Kidney (tissue), 13 donors: ENCODE measurements at regions not wholly inside any gene's neighbourhood (a gene's known extent, or its start where the extent isn't known, plus 50 kb on each side); places are given as distances from the start of the nearest gene placed in this dataset.
"Not testable (repeated sequence)": the region's sequence is repeated elsewhere in the genome, so short reads cannot be mapped to it uniquely, and the experiment has no call there.

Source experiments
- DNase-seq, 5 donors: peaks; one replicate each; pipeline ENCODE4 v3.0.0-alpha.2; 2013 to 2020
- FAIRE-seq: peaks from 2 replicates; lab custom pipeline; 2012; peaks lifted over from hg19 to GRCh38; lab: Jason Lieb, UNC
- H3K27ac ChIP-seq, 2 donors: one replicate each; pipeline ENCODE4 v1.7.0; 2013; ENCODE audit warnings: low read depth in 2 of 2, low read length in 2 of 2, inconsistent platforms in 1 of 2
- H3K27me3 ChIP-seq: one replicate; pipeline ENCODE4 v1.7.1; 2013; ENCODE audit warnings: low read length, inconsistent platforms; ENCODE audit not compliant: control insufficient read depth, insufficient read depth
- H3K36me3 ChIP-seq, 3 donors: one replicate each; pipeline versions ENCODE4 v1.7.0 to v1.7.1; 2013; ENCODE audit warnings: low read length in 3 of 3, control low read depth in 1 of 3, inconsistent platforms in 1 of 3; ENCODE audit not compliant: insufficient read depth in 3 of 3, control insufficient read depth in 2 of 3
- H3K4me1 ChIP-seq, 3 donors: one replicate each; pipeline versions ENCODE4 v1.7.0 to v1.7.1; 2013; ENCODE audit warnings: low read length in 3 of 3, inconsistent platforms in 1 of 3, low read depth in 1 of 3; ENCODE audit not compliant: control insufficient read depth in 2 of 3, insufficient read depth in 2 of 3
- H3K4me3 ChIP-seq, 3 donors: one replicate each; pipeline versions ENCODE4 v1.7.0 to v1.8.1; 2013; ENCODE audit warnings: low read length in 3 of 3, control low read depth in 1 of 3, inconsistent platforms in 1 of 3
- H3K9ac ChIP-seq, 3 donors: one replicate each; pipeline versions ENCODE4 v1.7.0 to v1.7.1; 2013; ENCODE audit warnings: low read length in 3 of 3, control low read depth in 1 of 3, inconsistent platforms in 1 of 3
- H3K9me3 ChIP-seq, 3 donors: one replicate each; pipeline versions ENCODE4 v1.7.0 to v1.7.1; 2013; ENCODE audit warnings: low read length in 3 of 3, control low read depth in 1 of 3, inconsistent platforms in 1 of 3; ENCODE audit not compliant: control insufficient read depth in 2 of 3, insufficient read depth in 1 of 3
- CTCF ChIP-seq: IDR thresholded peaks from 3 replicates; pipeline ENCODE4 v1.5.1; 2012; ENCODE audit warnings: mild to moderate bottlenecking, moderate library complexity, borderline replicate concordance; ENCODE audit not compliant: insufficient read depth; ENCODE audit errors: extremely low read depth
- intact Hi-C: fragments of 100-400 bp; cut with DNase I; formaldehyde crosslinking; loops from one replicate; pipeline ENCODE4 v1.11.1; 2022
- donor health status: control.
- donor health status: control.
- donor health status: control.
- donor health status: control.
- donor health status: control.
- donor health status: DM: yes; HTN: yes; CAD: no.
- donor health status: Normal renal cell carcinoma (clear cell type).

- DNase-seq (no peak), FAIRE-seq (no peak)
- Histone ChIP-seq H3K27me3 (no peaks in the 10 kb centered on the region), H3K9ac (no peak overlapping the region), H3K4me1 (no peaks in the 10 kb centered on the region), H3K9me3 (no peaks in the 10 kb centered on the region), H3K4me3 (no peak overlapping the region), H3K36me3 (no peaks in the 10 kb centered on the region), H3K27ac (no peak overlapping the region)
- TF ChIP-seq CTCF = no peak
- intact Hi-C loops = no loop called here
Observed at GRCh38 chrY:3045048-3045447, 109.9 kb downstream of the ZFY start.

- H3K36me3 ChIP-seq, FAIRE-seq, intact Hi-C loops, H3K27ac ChIP-seq, H3K27me3 ChIP-seq, DNase-seq, H3K9me3 ChIP-seq, H3K4me1 ChIP-seq, H3K9ac ChIP-seq, H3K4me3 ChIP-seq: not testable (repeated sequence)
Observed at GRCh38 chrY:3055496-3055895, 120.3 kb downstream of the ZFY start.

- H3K36me3 ChIP-seq, intact Hi-C loops, H3K27me3 ChIP-seq, DNase-seq, H3K4me3 ChIP-seq, H3K9ac ChIP-seq, H3K9me3 ChIP-seq, H3K27ac ChIP-seq, H3K4me1 ChIP-seq, FAIRE-seq: not testable (repeated sequence)
Observed at GRCh38 chrY:3058342-3058741, 123.2 kb downstream of the ZFY start.

GRCh38 chrY:3060671-3061070 lies 125.5 kb downstream of the ZFY start:
- H3K36me3 ChIP-seq, H3K9me3 ChIP-seq, H3K4me1 ChIP-seq, H3K9ac ChIP-seq, H3K4me3 ChIP-seq, DNase-seq, H3K27me3 ChIP-seq, intact Hi-C loops, H3K27ac ChIP-seq, FAIRE-seq: not testable (repeated sequence)

GRCh38 chrY:3088149-3088548 lies 153.0 kb downstream of the ZFY start:
- H3K4me1 ChIP-seq, H3K27ac ChIP-seq, intact Hi-C loops, H3K27me3 ChIP-seq, H3K9me3 ChIP-seq, H3K36me3 ChIP-seq, FAIRE-seq, DNase-seq, H3K4me3 ChIP-seq, H3K9ac ChIP-seq: not testable (repeated sequence)

GRCh38 chrY:3108674-3109073 lies 173.5 kb downstream of the ZFY start:
- H3K4me3 ChIP-seq, H3K27me3 ChIP-seq, H3K36me3 ChIP-seq, H3K4me1 ChIP-seq, DNase-seq, FAIRE-seq, intact Hi-C loops, H3K27ac ChIP-seq, H3K9ac ChIP-seq, H3K9me3 ChIP-seq: not testable (repeated sequence)

- FAIRE-seq, intact Hi-C loops: not testable (repeated sequence)
Observed at GRCh38 chrY:3120234-3120633, 185.1 kb downstream of the ZFY start.

GRCh38 chrY:3120716-3121115 lies 185.5 kb downstream of the ZFY start:
- DNase-seq, H3K9me3 ChIP-seq, H3K4me1 ChIP-seq, FAIRE-seq, intact Hi-C loops, H3K9ac ChIP-seq, H3K4me3 ChIP-seq, H3K27ac ChIP-seq, H3K36me3 ChIP-seq, H3K27me3 ChIP-seq: not testable (repeated sequence)

More at GRCh38 chrY:3120234-3120633, 185.1 kb downstream of the ZFY start:
- not testable (repeated sequence) for DNase-seq, H3K27me3 ChIP-seq, H3K9me3 ChIP-seq, H3K4me3 ChIP-seq, H3K9ac ChIP-seq, H3K4me1 ChIP-seq, H3K36me3 ChIP-seq, H3K27ac ChIP-seq
